Pancreas (tissue), 10 donors: ENCODE measurements at regions not wholly inside any gene's neighbourhood (a gene's known extent, or its start where the extent isn't known, plus 50 kb on each side); places are given as distances from the start of the nearest gene placed in this dataset.

Source experiments
- ATAC-seq, 4 donors: fragments of 200-7000 bp; cut with Tn5 transposase; one replicate each; pipeline versions ENCODE4 v1.8.0 to v1.9.1; 2020; ENCODE audit warnings: mild to moderate bottlenecking in 4 of 4, moderate library complexity in 4 of 4
- DNase-seq, 6 donors: peaks; one replicate each; pipeline ENCODE4 v3.0.0-alpha.2; 2020
- FAIRE-seq: peaks from 2 replicates; lab custom pipeline; 2012; peaks lifted over from hg19 to GRCh38; lab: Jason Lieb, UNC
- H3K27ac ChIP-seq, 4 donors: fragments of 200-600 bp; sonication (generic); 1 replicate in 3 of 4; 2 replicates in 1 of 4; pipeline versions ENCODE4 v1.5.0 to v1.8.0; 2020
- H3K27me3 ChIP-seq, 4 donors: fragments of 200-600 bp; one replicate each; pipeline ENCODE4 v1.8.0; 2021
- H3K36me3 ChIP-seq, 3 donors: fragments of 200-600 bp; sonication (generic) in 1 of 3; one replicate each; pipeline versions ENCODE4 v1.5.0 to v1.8.0; 2020 to 2021
- H3K4me1 ChIP-seq, 3 donors: fragments of 200-600 bp; one replicate each; pipeline ENCODE4 v1.8.0; 2021
- H3K4me3 ChIP-seq, 4 donors: fragments of 200-600 bp; sonication (generic) in 2 of 4; one replicate each; pipeline versions ENCODE4 v1.5.0 to v1.8.0; 2020 to 2021
- H3K9me3 ChIP-seq, 4 donors: fragments of 200-600 bp; one replicate each; pipeline ENCODE4 v1.8.0; 2021
- WGBS, 2 donors: extraction: QIAGEN DNeasy Blood & Tissue Kit; methylation state at CpG; one replicate each; pipeline ENCODE4 v1.1.7; 2013; 5-methylcytosine and 5-hydroxymethylcytosine counted together
- intact Hi-C, 3 donors: fragments of 100-400 bp; cut with DNase I; formaldehyde crosslinking; loops; one replicate each; pipeline versions ENCODE4 v1.11.1 to v1.14.2; 2022
- TF ChIP-seq, protein P1 (sequence below), 4 donors: fragments of 200-600 bp; sonication (generic) in 3 of 4; IDR thresholded peaks; one replicate each; pipeline versions ENCODE4 v1.5.0 to v1.8.0; 2021; ENCODE audit warnings: antibody characterized with exemption in 4 of 4
- donor health status: healthy with polysubstance abuse.
- donor health status: DM: no; HTN: no; CAD: no; lungs with moderate emphysema.
- donor health status: DM: no; HTN: no; CAD: no.
- donor health status: control.
- donor health status: control.
- donor health status: Bipolar disorder and iron deficiency.
- donor health status: DM: yes; HTN: yes; CAD: no.
- donor health status: DM: no; HTN: no; CAD: no.
- donor health status: DM: no; HTN: no; CAD: no.
- donor health status: DM: yes; HTN: yes; CAD: no.

GRCh38 chr4:1492651-1493539, 86.7 kb upstream of the NKX1-1 start:
- Histone ChIP-seq H3K9me3 (no peaks in the 10 kb centered on the region), H3K4me3 (no peak overlapping the region), H3K27me3 (peaks cover 0 to 8% (median 0%) of the 10 kb centered on the region in 4 donors), H3K4me1 (no peaks in the 10 kb centered on the region), H3K27ac (no peak overlapping the region), H3K36me3 (no peaks in the 10 kb centered on the region)
- FAIRE-seq (no peak), DNase-seq (peak in 2 of 6 donors; percentile 46 to 48), ATAC-seq (no peak)
- TF ChIP-seq, protein P1, sequence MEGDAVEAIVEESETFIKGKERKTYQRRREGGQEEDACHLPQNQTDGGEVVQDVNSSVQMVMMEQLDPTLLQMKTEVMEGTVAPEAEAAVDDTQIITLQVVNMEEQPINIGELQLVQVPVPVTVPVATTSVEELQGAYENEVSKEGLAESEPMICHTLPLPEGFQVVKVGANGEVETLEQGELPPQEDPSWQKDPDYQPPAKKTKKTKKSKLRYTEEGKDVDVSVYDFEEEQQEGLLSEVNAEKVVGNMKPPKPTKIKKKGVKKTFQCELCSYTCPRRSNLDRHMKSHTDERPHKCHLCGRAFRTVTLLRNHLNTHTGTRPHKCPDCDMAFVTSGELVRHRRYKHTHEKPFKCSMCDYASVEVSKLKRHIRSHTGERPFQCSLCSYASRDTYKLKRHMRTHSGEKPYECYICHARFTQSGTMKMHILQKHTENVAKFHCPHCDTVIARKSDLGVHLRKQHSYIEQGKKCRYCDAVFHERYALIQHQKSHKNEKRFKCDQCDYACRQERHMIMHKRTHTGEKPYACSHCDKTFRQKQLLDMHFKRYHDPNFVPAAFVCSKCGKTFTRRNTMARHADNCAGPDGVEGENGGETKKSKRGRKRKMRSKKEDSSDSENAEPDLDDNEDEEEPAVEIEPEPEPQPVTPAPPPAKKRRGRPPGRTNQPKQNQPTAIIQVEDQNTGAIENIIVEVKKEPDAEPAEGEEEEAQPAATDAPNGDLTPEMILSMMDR (IDR thresholded peaks at IDR 0.05): no peak
- 46 to 48% methylated on average over 31 to 46 of the region's 46 CpGs for WGBS, 2 donors
- intact Hi-C loops: no loop called here

DNA sequence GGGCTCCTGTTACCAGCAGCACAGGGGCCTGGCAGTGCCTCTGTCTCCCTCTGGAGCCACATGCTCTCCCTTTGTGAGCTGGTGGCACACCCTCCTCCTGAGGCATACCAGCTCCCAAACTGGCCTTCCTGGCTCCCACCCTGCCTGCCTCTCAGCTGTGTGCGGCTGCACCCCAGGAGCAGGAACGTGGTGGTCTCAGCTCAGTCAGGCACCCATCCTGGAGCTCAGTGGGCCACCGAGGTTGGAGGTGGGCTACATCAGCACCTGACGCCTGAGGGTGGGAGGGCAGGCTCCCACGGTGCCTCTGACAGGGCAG, 85.9 kb upstream of the NKX1-1 start:
- Histone ChIP-seq H3K36me3 (no peaks in the 10 kb centered on the region), H3K27me3 (peaks cover 0 to 8% (median 0%) of the 10 kb centered on the region in 4 donors), H3K27ac (no peak overlapping the region), H3K4me1 (no peaks in the 10 kb centered on the region), H3K4me3 (no peak overlapping the region), H3K9me3 (no peaks in the 10 kb centered on the region)
- ATAC-seq (no peak), DNase-seq (peak in 2 of 6 donors; percentile 24 to 26), FAIRE-seq (no peak)
- TF ChIP-seq, protein P1 (IDR thresholded peaks at IDR 0.05): no peak
- intact Hi-C loops: no loop called here
- WGBS, 2 donors: 62 to 73% methylated on average over 5 of the region's 5 CpGs

GRCh38 chr4:1491328-1492141, 85.3 kb upstream of the NKX1-1 start:
- Histone ChIP-seq H3K4me3 (no peak overlapping the region), H3K4me1 (no peaks in the 10 kb centered on the region), H3K9me3 (no peaks in the 10 kb centered on the region), H3K27ac (no peak overlapping the region), H3K27me3 (peaks cover 0 to 8% (median 0%) of the 10 kb centered on the region in 4 donors), H3K36me3 (no peaks in the 10 kb centered on the region)
- FAIRE-seq: no peak
- no peak for ATAC-seq
- intact Hi-C loops: no loop called here
- DNase-seq: peak in 2 of 6 donors; percentile 33 to 38
- 62 to 66% methylated on average over 20 to 21 of the region's 21 CpGs for WGBS, 2 donors
- TF ChIP-seq, protein P1 (IDR thresholded peaks at IDR 0.05): no peak

DNA sequence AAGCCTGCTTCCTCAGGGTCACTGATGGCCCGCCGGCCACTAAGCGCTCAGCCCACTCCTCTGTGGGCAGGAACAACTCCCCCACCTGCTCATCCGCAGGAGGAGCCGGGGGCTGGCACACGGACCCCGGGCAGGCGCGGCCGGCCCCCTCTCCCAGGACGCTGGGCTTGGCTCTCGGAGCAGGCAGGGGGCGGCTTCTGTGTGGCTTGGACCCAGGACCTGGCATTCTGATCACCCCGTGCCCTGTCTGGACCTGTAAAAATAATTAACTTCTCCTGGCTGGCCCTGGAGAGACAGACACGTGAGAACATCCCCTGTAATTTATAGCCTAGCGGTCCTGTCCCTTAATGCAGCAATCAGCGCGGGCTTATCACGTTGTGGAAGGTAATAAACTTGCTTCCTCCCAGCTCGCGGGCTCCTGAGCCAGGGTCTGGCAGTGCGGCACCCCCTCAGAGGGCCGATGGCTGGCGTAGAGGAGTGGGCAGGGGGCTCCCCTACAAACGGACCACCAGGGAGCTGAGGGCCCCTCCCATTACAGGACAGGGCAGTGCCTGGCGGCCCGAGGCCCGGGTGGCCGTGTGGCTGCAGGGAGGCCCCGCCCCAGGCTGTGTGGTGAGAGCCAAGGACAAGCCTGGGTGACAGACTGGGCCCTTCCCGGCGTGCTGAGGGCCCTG, 84.5 kb upstream of the NKX1-1 start:
- DNase-seq: peak in 2 of 6 donors; percentile 53 to 55
- Histone ChIP-seq H3K4me3 (no peak overlapping the region), H3K36me3 (no peaks in the 10 kb centered on the region), H3K4me1 (no peaks in the 10 kb centered on the region), H3K27me3 (peaks cover 0 to 8% (median 0%) of the 10 kb centered on the region in 4 donors), H3K9me3 (no peaks in the 10 kb centered on the region), H3K27ac (no peak overlapping the region)
- FAIRE-seq: no peak
- 36 to 46% methylated on average over 30 to 32 of the region's 32 CpGs for WGBS, 2 donors
- intact Hi-C loops: no loop called here
- TF ChIP-seq, protein P1 (IDR thresholded peaks at IDR 0.05): no peak
- no peak for ATAC-seq
